GM19463 (cell line): ENCODE measurements at regions not wholly inside any gene's neighbourhood (a gene's known extent, or its start where the extent isn't known, plus 50 kb on each side); places are given as distances from the start of the nearest gene placed in this dataset.
A peak's percentile ranks its signal among the peaks of the same experiment; 100 is the strongest.
"Not testable (repeated sequence)": the region's sequence is repeated elsewhere in the genome, so short reads cannot be mapped to it uniquely, and the experiment has no call there.

Source experiments
- ATAC-seq: cut with Tn5 transposase; IDR thresholded peaks from one replicate; pipeline ENCODE4 v1.9.1; 2021; ENCODE audit warnings: mild to moderate bottlenecking, moderate library complexity; ENCODE audit not compliant: unreplicated experiment

- not testable (repeated sequence) for ATAC-seq
Measured at GRCh38 chr3:195635262-195635873, 51.6 kb upstream of the APOD start.

GRCh38 chr3:195634426-195635261, 50.9 kb upstream of the APOD start:
- ATAC-seq = peak; percentile 93
